GM13976 (cell line): ENCODE measurements at regions not wholly inside any gene's neighbourhood (a gene's known extent, or its start where the extent isn't known, plus 50 kb on each side); places are given as distances from the start of the nearest gene placed in this dataset.

Source experiments
- DNase-seq: peaks from one replicate; pipeline ENCODE4 v3.0.0; 2012; ENCODE audit warnings: low spot score
- in situ Hi-C: fragments of 300-500 bp; cut with MboI; formaldehyde crosslinking; loops from one replicate; pipeline ENCODE4 v1.12.0; 2022; ENCODE audit warnings: low sequenced_read_pairs, mixed read lengths, inconsistent platforms; ENCODE audit not compliant: unreplicated experiment
- TF ChIP-seq, protein P1 (sequence below): IDR thresholded peaks from 2 replicates; pipeline ENCODE4 v1.5.1; 2012; ENCODE audit warnings: borderline replicate concordance, mild to moderate bottlenecking; ENCODE audit not compliant: insufficient read depth; ENCODE audit errors: extremely low read depth, missing control alignments, control extremely low read depth

DNA sequence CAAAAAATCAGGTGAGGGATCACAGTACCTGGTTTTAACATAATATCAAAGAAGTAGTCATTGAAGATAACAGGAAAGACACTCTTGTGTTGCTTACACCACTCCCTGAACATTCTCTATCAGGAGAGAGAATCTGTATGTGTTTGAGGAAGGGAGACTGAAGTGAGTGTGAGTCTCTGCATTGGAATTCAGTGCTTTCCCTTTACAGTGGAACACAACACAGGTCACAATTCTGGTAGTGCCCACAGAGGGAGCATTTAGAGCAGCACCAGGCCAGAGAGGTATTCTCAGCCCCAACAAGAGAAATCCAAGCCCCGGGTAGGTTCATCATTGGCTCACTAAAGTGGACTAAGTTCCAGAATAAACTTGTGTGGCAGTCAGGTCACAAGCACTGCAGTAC lies 64.7 kb upstream of the UBQLN2 start:
- DNase-seq: no peak
- in situ Hi-C loops: no loop called here
- TF ChIP-seq, protein P1, sequence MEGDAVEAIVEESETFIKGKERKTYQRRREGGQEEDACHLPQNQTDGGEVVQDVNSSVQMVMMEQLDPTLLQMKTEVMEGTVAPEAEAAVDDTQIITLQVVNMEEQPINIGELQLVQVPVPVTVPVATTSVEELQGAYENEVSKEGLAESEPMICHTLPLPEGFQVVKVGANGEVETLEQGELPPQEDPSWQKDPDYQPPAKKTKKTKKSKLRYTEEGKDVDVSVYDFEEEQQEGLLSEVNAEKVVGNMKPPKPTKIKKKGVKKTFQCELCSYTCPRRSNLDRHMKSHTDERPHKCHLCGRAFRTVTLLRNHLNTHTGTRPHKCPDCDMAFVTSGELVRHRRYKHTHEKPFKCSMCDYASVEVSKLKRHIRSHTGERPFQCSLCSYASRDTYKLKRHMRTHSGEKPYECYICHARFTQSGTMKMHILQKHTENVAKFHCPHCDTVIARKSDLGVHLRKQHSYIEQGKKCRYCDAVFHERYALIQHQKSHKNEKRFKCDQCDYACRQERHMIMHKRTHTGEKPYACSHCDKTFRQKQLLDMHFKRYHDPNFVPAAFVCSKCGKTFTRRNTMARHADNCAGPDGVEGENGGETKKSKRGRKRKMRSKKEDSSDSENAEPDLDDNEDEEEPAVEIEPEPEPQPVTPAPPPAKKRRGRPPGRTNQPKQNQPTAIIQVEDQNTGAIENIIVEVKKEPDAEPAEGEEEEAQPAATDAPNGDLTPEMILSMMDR: no peak

DNA sequence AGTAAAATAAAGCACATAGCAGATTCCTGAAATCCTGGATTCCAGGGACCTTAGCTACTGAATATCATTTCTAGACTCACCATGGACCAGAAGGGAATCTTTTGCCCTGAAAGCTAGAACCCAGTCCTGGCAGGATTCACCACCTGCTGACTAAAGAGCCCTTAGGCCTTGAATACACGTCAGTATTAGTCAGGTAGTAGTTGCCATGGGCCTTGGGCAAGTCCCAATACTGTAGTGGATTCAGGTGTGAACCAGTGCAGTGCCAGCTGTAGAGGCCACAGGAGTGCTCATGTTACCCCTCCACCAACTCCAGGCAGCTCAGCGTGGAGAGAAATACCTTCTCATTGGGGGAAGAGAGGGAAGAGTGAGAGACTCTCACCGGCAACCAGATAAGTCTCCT lies 64.1 kb upstream of the UBQLN2 start:
- in situ Hi-C loops: no loop called here
- no peak for DNase-seq
- TF ChIP-seq, protein P1: no peak

DNA sequence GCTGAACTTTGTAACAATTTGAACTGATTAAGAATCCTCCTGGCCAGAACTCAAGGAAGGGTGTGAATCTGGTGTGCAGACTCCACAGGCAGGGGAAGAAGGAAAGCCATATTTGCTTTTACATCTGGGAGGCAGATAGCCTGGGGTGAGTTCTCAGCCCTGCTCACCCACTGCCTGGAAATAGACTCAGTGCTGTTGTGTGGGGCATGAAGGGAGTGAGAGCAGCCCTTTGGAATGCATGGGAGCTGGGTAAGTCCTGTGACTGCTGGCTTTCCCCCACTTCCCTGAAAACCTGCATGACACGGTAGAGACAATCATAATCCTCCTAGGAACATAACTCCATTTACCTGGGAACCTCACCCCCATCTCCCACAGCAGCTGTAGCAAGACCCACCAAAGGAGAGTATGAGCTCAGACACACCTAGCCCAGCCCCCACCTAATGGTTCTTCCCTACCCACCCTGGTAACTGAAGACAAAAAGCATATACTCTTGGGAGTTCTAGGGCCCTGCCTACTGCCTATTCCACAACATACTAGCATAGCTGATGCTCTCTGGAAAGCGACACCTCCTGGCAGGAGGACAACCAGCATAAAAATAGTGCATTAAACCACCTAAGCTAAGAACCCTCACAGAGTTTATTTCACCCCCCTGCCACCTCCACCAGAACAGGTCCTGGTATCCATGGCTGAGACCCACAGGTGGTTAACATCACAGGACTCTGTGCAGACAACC lies 59.3 kb upstream of the UBQLN2 start:
- in situ Hi-C loops: loop anchor here (25.0 kb wide), 1 partner anchor 208 kb away; no protein-coding TSS in a partner anchor
- no peak for DNase-seq

DNA sequence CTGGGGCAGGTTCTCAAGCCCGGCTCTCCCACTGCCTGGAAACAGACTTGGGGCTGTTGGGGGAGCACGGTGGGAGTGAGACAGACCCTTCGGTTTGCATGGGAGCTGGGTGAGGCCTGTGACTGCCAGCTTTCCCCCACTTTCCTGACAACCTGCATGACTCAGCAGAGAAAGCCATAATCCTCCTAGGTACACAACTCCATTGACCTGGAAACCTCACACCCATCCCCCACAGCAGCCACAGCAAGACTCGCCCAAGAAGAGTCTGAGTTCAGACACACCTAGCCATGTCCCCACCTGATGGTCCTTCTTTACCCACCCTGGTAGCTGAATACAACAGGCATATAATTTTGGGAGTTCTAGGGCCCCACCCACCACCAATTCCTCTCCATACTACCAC lies 57.6 kb upstream of the UBQLN2 start:
- TF ChIP-seq, protein P1: no peak
- no peak for DNase-seq
- in situ Hi-C loops: loop anchor here (25.0 kb wide), 1 partner anchor 206 kb away; no protein-coding TSS in a partner anchor

More for the DNA sequence above, 59.3 kb upstream of the UBQLN2 start:
- TF ChIP-seq, protein P1: no peak
